Suppressor macrophage treated with lipopolysaccharide for 1 hour (primary cell): ENCODE measurements at regions not wholly inside any gene's neighbourhood (a gene's known extent, or its start where the extent isn't known, plus 50 kb on each side); places are given as distances from the start of the nearest gene placed in this dataset.
A peak's percentile ranks its signal among the peaks of the same experiment; 100 is the strongest.

ENCODE experiments used
- DNase-seq, 3 donors: peaks; one replicate each; pipeline ENCODE4 v3.0.0-alpha.2; 2020 to 2022

- peak in 2 of 3 donors; percentile 32 to 55 for DNase-seq
Measured at GRCh38 chr11:120013325-120014250, 124.3 kb downstream of the TRIM29 start.

- no peak for DNase-seq
Measured at GRCh38 chr11:120012245-120012644, 125.7 kb downstream of the TRIM29 start.

DNA sequence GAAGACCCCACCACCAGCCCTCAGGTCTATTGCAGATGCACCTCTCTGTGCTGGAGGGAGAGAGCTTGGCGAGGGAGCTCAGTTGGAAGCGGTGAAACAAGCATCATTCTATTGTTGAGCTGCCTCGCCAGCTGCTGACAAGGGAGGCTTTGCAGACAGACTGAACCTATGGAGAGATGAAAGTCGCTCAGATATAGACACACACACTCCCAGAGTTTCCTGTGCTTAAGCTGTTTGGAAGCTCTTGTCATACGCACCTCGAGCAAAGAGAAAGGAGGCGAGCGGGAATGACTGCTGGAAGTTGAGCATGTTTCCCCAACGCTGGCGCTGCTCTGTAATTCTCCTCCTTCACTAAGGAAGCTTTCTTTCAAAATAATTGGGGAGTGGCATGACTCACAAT lies 126.1 kb downstream of the TRIM29 start:
- DNase-seq: no peak

GRCh38 chr11:120010775-120011174 lies 127.1 kb downstream of the TRIM29 start:
- DNase-seq: no peak

DNA sequence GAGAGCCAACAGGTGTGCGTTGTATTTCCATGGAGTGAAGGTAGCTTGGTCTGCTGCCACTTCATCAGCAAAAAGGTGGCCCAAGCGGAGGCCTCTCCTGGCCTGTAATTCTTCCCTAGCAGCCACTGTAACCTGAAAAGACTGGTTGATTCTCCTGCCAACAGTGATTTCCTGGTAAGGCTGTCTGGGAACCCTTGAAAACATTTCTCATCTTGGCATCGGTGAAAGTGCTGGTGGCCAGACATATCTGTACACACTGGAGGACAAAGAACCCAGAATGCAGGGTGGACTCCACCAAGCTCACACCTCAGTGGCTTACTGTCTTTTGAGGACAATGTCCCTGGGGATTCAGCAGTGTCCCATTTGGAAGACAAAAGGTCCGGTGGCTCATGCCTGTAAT lies 128.0 kb downstream of the TRIM29 start:
- DNase-seq: no peak

DNA sequence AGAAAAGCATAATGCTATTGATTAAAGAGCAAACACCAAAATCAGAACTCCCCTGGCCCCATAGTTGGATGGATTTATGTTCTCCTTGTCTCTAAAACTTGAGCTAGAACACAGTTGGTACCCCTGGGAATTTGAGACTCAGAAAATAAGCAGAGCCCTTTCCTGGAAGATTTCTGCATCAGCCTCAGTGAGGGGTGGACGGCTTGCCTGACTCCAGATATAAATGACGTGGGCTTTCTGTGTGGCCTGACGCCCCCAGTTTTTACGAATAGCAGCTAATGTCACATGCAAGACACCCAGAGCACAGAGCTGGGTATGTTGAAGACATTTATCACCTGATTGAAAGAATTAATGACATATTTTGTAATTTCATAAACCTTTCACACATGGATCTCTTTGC lies 130.8 kb downstream of the TRIM29 start:
- no peak for DNase-seq

DNA sequence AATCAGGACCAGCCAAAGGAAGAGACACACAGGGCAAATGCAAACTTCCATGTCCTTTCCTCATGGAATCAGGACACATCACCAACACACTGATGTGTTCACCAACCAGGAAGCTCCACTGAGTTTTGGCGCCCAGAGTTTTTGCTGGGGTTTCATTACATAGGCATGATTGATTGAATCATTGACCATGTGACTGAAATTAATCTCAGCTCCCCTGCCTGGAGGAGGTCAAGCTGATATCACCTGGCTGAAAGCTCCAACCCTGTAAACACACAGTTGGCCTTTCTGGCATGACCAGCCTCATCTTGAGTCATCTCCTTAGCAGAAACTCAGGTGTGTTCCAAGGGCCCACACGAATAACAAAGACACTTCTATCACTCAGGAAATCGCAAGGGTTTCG lies 133.2 kb downstream of the TRIM29 start:
- no peak for DNase-seq

- no peak for DNase-seq
Measured at GRCh38 chr11:120001178-120002090, 136.5 kb downstream of the TRIM29 start.

- DNase-seq: no peak
Measured at GRCh38 chr11:119999220-119999619, 138.7 kb downstream of the TRIM29 start.

DNA sequence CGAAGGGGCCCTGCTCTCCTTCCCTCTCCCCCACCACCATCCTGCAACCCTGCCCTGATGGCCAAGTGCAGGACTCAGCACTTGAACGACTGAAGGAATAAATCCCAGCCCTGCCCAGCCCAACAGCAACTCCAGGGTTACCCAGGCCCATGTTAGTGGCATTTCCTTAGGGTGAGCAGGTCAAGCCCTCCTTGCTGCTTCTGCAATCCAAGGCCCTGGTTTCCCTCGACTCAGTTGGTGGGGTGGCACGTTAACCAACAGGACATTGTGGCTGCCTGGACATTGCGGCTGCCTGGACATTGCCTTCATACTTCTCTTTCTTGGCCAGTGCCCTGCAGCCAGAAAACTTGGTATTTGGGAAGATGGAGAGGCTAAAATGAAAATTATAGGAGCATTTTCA lies 141.4 kb downstream of the TRIM29 start:
- no peak for DNase-seq

- no peak for DNase-seq
Measured at GRCh38 chr11:119995730-119996491, 142.0 kb downstream of the TRIM29 start.

- DNase-seq: no peak
Measured at GRCh38 chr11:119993722-119994121, 144.2 kb downstream of the TRIM29 start.

- peak; percentile 47 to 64 (median 61) for DNase-seq
Measured at GRCh38 chr11:119992171-119993051, 145.5 kb downstream of the TRIM29 start.

DNA sequence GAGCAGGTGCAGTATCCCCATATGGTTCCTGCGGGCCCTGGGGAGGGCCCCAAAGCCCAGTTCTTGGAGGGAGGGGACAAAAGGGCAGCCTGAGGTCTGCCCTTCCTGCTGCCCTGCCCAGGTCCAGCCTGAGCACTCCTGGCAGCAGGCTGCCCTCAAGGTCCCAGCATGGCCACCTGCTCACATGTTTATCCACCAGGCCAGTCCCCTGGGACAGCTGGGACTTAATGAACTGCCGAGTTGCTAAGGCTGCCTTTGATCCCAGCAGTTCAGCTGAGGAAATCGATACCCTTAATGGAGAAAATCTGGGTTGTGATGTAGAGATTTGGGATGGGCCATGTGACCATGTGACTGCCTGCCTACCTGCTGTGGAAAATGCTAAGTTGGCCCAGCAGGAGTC lies 146.2 kb downstream of the TRIM29 start:
- DNase-seq: no peak

DNA sequence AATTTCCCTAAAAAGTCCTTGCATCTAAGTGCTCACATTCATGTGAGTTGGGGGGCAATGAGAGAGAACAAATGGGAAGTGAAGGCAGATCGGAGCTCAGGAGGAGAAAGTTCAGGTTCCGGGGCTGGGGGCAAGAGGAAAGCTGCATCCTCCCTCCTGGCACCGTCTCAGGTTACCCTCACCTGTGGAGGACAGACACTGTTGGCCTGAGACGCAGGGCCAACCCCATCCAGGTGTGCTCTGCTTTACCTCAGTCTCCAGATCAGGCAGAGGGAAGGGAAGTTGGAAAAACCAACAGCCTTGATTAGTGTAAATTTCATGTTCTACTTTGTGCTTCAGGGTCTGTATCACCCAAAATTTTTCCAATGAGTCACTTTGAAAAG lies 146.9 kb downstream of the TRIM29 start:
- no peak for DNase-seq

DNA sequence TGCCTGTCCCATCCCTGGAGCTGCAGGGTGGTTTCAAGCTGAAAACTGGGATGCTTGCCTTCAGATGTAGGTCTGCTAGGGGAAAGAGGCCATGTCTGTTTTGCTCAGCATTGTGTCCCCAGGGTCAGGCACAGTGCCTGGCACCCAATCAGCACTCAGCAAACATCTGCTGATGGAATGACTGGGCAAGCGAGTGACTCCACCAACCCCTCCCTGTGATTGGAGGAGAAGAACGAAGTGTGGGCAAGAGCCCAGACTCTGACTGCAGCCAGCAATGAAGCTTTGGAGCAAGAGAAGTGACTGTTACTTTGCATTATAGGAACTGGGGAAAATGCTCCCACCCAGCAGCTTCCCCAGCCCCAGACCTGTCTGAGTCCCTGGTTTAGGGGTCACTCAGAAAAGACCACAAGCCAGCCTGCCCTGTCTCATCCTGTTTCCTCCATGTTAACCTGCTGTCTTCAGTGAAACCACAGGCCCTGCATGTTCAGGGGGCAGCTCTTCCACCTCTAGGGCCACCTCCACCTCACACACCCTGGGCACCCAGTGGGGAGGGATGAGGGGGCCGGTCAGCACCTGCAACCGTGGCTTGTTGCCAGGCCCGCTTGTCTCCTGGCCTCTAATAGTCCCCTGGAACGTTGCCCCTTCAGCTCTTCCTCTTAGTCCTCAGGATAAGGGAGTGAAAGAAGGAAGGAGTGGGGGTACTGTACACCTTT lies 147.4 kb downstream of the TRIM29 start:
- DNase-seq: no peak

DNA sequence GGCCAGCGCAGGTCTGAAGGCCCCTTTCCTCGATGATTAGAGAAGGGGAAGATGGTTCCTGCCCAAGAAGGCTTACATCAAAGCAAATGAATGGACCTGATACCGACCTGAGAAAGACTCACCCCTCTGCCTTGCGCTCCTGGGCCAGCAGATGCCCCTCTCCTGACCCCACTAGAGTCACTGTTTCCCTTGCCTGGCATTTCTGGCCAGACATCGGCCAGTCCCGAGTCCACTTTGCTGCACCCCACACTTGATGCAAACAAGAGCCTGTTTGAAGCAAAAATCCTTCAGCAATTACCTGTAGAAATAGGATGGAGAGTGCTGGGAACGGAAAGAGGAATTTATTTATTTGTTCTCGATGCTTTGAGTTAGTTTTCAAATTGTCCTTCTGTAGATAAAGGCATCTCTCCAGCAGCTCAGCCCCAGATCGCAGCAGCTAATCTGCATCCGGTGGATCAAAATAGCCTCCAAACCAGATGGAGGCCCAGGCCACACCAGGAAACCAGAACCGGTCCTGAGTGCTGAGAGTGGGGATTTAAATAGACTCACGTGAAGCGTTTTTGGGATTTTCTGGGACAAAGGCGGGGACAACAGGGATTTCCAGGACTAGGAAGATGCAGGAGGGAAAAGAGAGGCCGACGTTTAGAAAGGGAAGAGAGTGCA lies 148.6 kb downstream of the TRIM29 start:
- no peak for DNase-seq

GRCh38 chr11:119985551-119985950 lies 152.4 kb downstream of the TRIM29 start:
- no peak for DNase-seq

DNA sequence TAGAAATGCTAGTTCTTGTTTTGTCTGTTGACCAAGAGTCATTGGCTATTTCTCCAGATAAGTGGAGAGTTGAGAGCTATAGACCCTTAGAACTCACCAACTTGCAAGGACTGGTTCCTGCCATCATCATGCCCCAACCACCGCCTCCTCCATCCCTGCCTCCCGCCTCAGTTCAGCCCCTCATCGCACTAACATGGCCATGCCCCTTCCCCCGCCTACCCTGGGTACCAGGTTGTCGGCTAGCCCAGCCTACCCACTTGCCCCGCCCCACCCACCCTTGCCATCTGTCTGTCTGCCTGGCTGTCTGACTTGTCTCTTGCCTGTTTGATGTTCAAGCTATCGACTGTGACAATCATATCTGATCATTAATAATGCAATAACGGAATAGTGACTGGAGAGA lies 154.1 kb downstream of the TRIM29 start:
- no peak for DNase-seq

DNA sequence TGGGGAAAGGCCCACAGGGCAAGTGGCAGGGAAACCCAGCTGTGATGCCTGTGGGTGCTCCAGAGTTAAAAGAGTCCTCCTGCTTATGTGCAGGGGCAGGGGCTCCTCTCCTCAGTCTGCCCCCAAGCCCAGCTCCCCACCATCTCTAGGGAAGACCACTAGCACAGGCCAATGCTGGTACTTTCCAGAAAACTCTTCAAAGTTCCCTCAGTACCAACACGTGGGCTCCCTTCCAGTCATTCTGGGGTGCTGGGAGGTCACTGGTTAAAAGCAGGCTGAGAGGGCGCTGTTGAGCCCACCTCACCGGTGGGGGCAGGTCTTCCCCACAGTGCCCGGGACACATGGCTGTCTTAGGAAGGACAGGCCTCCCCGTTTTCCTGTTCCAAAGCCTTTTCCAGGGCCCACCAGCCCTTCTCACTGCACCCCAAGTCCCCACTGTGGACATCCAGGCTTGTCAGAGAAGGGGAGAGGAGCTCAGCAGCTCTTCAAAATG lies 154.6 kb downstream of the TRIM29 start:
- DNase-seq: peak in 1 of 3 donors; percentile 48
